ENCODE measurements at regions not wholly inside any gene's neighbourhood (a gene's known extent, or its start where the extent isn't known, plus 50 kb on each side); places are given as distances from the start of the nearest gene placed in this dataset.

DNA sequence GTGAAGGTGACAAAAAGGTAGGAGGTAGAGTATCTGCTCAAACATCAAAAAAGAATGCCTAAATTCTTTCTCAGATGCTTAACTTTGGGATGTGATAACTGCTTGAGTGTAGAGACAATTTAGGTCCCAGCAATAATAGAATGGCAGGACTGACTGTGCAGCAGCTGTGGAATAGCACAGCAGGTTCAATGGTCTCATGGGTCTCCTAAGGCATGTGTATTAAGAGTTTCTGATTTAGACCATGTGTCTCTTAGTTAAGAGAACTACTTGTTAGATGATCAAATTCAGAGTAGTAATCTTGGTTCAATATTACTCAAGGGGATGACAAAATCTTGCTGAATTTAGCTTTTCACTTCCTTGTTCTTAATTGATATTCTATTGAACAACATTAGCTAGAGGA, 72.0 kb downstream of the ALX1 start:
- Histone ChIP-seq H3K9me3 (ENCODE audit: control insufficient read depth, insufficient read depth, low read depth, low read length) (no peaks in the 10 kb centered on the region), H4K20me1 (ENCODE audit: control insufficient read depth, extremely low read depth, insufficient read depth, low read length) (no peaks in the 10 kb centered on the region), H3K4me2 (ENCODE audit: extremely low read depth, insufficient read depth, low read length) (no peak overlapping the region), H3K27ac (ENCODE audit: insufficient read depth, low read length) (no peak overlapping the region), H3K4me3 (replicated peaks in 1 of 4; ENCODE audit: control extremely low read depth in 1 of 4, insufficient read depth in 1 of 4, low read depth in 3 of 4, low read length in 4 of 4) (no peak overlapping the region), H3K9ac (ENCODE audit: insufficient read depth, low read length) (no peak overlapping the region), H3K4me1 (ENCODE audit: control insufficient read depth, extremely low read depth, insufficient read depth, low read length) (no peaks in the 10 kb centered on the region), H3K27me3 (ENCODE audit: control insufficient read depth, insufficient read depth, low read length) (no peaks in the 10 kb centered on the region), H3K79me2 (ENCODE audit: control insufficient read depth, insufficient read depth, low read length) (no peaks in the 10 kb centered on the region), H3K36me3 (ENCODE audit: control insufficient read depth, insufficient read depth, low read length) (no peaks in the 10 kb centered on the region), H2AFZ (ENCODE audit: low read length) (no peak overlapping the region)
- DNase-seq (ENCODE audit: low read depth in 2 of 2) = no peak
- TF ChIP-seq EZH2 (IDR thresholded peaks at IDR 0.05; ENCODE audit: low read length, missing control alignments) = no peak
- TF ChIP-seq, protein P1, sequence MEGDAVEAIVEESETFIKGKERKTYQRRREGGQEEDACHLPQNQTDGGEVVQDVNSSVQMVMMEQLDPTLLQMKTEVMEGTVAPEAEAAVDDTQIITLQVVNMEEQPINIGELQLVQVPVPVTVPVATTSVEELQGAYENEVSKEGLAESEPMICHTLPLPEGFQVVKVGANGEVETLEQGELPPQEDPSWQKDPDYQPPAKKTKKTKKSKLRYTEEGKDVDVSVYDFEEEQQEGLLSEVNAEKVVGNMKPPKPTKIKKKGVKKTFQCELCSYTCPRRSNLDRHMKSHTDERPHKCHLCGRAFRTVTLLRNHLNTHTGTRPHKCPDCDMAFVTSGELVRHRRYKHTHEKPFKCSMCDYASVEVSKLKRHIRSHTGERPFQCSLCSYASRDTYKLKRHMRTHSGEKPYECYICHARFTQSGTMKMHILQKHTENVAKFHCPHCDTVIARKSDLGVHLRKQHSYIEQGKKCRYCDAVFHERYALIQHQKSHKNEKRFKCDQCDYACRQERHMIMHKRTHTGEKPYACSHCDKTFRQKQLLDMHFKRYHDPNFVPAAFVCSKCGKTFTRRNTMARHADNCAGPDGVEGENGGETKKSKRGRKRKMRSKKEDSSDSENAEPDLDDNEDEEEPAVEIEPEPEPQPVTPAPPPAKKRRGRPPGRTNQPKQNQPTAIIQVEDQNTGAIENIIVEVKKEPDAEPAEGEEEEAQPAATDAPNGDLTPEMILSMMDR (conservative IDR thresholded peaks at IDR 0.05 in 1 of 2, IDR thresholded peaks at IDR 0.05 in 1 of 2; ENCODE audit: low read depth in 1 of 2, low read length in 2 of 2) = no peak

DNA sequence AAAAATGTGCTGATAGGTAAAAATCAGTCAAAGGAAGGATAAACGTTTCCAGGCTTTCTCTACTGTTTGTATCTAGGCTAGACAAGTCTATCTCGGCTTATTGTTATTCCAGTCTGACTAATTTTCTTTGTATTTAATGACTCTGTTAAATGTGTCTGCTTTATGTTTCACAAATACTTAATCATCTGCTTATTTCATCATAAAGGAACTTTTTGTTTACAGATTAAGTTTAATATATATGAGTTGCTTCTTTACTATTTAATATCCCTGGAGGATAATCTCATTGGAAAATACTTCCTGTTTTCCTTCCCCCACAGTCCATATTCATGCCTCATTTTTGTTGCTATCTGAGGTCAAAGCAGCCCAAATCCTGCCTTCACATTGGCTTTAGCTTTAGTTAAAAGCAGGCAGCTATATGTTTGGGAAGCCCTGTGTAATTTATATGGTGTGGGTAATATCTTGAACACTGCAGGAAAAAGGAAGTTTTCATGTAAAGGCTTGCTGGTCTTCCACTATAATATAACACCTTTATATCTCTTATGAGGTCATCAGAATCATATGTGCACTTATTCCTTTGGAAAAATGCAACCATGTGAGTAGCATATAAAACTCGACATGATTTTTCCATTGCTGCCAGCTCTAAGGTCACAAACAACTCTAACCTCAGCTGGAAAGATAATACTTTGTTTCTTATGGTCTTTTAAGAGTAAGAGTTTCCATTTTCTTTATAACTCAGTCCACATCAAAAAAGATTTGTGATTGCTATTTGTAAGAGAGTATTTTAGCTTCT, 76.8 kb downstream of the ALX1 start:
- H3K9ac ChIP-seq (ENCODE audit: insufficient read depth, low read length) = no peak overlapping the region
- H3K36me3 ChIP-seq (ENCODE audit: control insufficient read depth, insufficient read depth, low read length) = no peaks in the 10 kb centered on the region
- no peak overlapping the region for H3K4me3 ChIP-seq (replicated peaks in 1 of 4; ENCODE audit: control extremely low read depth in 1 of 4, insufficient read depth in 1 of 4, low read depth in 3 of 4, low read length in 4 of 4)
- H4K20me1 ChIP-seq (ENCODE audit: control insufficient read depth, extremely low read depth, insufficient read depth, low read length) = no peaks in the 10 kb centered on the region
- TF ChIP-seq EZH2 (IDR thresholded peaks at IDR 0.05; ENCODE audit: low read length, missing control alignments) = no peak
- TF ChIP-seq, protein P1 (conservative IDR thresholded peaks at IDR 0.05 in 1 of 2, IDR thresholded peaks at IDR 0.05 in 1 of 2; ENCODE audit: low read depth in 1 of 2, low read length in 2 of 2) = no peak
- no peaks in the 10 kb centered on the region for H3K9me3 ChIP-seq (ENCODE audit: control insufficient read depth, insufficient read depth, low read depth, low read length)
- no peaks in the 10 kb centered on the region for H3K4me1 ChIP-seq (ENCODE audit: control insufficient read depth, extremely low read depth, insufficient read depth, low read length)
- no peak overlapping the region for H3K4me2 ChIP-seq (ENCODE audit: extremely low read depth, insufficient read depth, low read length)
- H3K27me3 ChIP-seq (ENCODE audit: control insufficient read depth, insufficient read depth, low read length) = no peaks in the 10 kb centered on the region
- H3K27ac ChIP-seq (ENCODE audit: insufficient read depth, low read length) = no peak overlapping the region
- no peak overlapping the region for H2AFZ ChIP-seq (ENCODE audit: low read length)
- DNase-seq (ENCODE audit: low read depth in 2 of 2) = no peak
- no peaks in the 10 kb centered on the region for H3K79me2 ChIP-seq (ENCODE audit: control insufficient read depth, insufficient read depth, low read length)

DNA sequence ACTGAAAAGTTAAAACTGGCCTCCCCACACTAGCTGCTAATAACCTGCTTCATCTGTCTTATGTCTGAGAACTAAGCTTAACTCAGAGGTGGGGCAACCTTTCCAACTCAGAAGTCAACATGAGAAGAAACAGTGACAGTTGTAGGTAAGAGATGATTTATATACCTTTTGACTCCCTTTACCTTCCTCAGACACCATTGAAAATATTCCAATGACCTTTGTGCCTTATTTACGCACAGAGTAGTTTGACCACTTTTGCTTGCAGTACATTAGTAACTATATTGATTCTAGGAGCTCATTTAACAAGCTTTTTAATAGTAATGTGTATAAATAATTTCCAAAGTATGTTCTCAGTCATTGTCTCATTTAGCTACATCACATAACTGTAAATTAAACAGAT, 77.6 kb downstream of the ALX1 start:
- H3K4me3 ChIP-seq (replicated peaks in 1 of 4; ENCODE audit: control extremely low read depth in 1 of 4, insufficient read depth in 1 of 4, low read depth in 3 of 4, low read length in 4 of 4) = no peak overlapping the region
- no peak overlapping the region for H3K4me2 ChIP-seq (ENCODE audit: extremely low read depth, insufficient read depth, low read length)
- no peaks in the 10 kb centered on the region for H3K27me3 ChIP-seq (ENCODE audit: control insufficient read depth, insufficient read depth, low read length)
- no peak for DNase-seq (ENCODE audit: low read depth in 2 of 2)
- H3K36me3 ChIP-seq (ENCODE audit: control insufficient read depth, insufficient read depth, low read length) = no peaks in the 10 kb centered on the region
- no peak overlapping the region for H2AFZ ChIP-seq (ENCODE audit: low read length)
- no peaks in the 10 kb centered on the region for H4K20me1 ChIP-seq (ENCODE audit: control insufficient read depth, extremely low read depth, insufficient read depth, low read length)
- TF ChIP-seq EZH2 (IDR thresholded peaks at IDR 0.05; ENCODE audit: low read length, missing control alignments) = no peak
- TF ChIP-seq, protein P1 (conservative IDR thresholded peaks at IDR 0.05 in 1 of 2, IDR thresholded peaks at IDR 0.05 in 1 of 2; ENCODE audit: low read depth in 1 of 2, low read length in 2 of 2) = no peak
- H3K4me1 ChIP-seq (ENCODE audit: control insufficient read depth, extremely low read depth, insufficient read depth, low read length) = no peaks in the 10 kb centered on the region
- H3K27ac ChIP-seq (ENCODE audit: insufficient read depth, low read length) = no peak overlapping the region
- no peaks in the 10 kb centered on the region for H3K9me3 ChIP-seq (ENCODE audit: control insufficient read depth, insufficient read depth, low read depth, low read length)
- no peak overlapping the region for H3K9ac ChIP-seq (ENCODE audit: insufficient read depth, low read length)
- H3K79me2 ChIP-seq (ENCODE audit: control insufficient read depth, insufficient read depth, low read length) = no peaks in the 10 kb centered on the region
